ENCODE measurements at regions not wholly inside any gene's neighbourhood (a gene's known extent, or its start where the extent isn't known, plus 50 kb on each side); places are given as distances from the start of the nearest gene placed in this dataset.
"Not testable (repeated sequence)": the region's sequence is repeated elsewhere in the genome, so short reads cannot be mapped to it uniquely, and the experiment has no call there.

DNA sequence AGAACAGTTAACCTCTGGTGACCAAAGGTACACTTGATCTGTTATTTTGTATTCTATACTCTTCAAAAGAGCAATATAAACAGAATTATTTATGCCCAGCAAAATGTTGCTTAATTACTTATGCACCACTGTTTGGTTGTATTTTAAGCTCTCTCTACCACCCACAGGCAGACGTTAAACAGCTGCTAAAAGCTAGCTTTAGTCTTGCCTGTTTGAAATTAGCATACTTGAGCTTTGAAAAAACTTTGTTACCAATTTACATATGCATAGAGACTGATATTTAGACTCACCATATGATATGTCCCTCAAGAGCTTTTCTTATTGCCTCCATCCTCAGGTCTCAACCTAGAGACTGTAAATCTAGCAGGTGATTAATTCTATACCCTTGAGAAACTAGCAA, 426.9 kb downstream of the NR4A2 start:
- DNase-seq (ENCODE audit: low read depth in 2 of 2): no peak

DNA sequence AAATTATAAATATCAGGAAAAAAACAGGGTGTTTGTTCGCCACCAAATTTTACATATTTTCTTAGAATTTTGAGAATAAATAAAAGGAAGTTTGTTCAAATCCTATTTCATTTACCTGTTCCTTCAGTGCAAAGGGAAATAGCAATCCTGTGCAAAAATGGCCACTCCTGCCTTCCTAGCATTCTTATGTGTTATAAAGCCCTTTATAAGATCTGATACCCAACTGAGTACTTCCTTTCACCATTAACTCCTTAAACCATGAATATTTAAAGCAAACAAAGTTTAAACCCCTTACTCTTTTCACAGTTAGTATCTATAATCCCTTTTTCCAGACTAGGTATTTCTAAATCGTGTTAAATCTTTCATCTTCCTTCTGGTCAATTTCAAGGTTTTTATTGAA, 427.8 kb downstream of the NR4A2 start:
- DNase-seq (ENCODE audit: low read depth in 2 of 2): no peak

DNA sequence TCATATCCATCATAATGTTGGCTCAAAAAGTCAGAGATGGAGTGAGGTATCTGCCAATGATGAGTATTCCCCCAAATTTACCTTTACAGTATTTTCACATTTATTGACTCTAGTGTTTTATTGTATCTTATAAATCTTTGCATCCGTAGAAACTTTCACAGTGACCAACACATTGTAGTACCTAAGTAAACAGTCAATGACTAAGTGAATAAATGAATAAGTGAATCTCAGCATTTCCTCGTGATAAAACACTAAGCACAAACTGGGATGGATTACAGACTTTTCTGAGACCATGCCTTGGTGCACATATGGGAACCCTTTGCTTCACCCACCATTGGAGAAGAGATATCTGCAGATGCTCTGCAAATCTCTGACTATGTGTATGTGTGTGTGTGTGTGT, 429.9 kb downstream of the NR4A2 start:
- DNase-seq (ENCODE audit: low read depth in 2 of 2): no peak

DNA sequence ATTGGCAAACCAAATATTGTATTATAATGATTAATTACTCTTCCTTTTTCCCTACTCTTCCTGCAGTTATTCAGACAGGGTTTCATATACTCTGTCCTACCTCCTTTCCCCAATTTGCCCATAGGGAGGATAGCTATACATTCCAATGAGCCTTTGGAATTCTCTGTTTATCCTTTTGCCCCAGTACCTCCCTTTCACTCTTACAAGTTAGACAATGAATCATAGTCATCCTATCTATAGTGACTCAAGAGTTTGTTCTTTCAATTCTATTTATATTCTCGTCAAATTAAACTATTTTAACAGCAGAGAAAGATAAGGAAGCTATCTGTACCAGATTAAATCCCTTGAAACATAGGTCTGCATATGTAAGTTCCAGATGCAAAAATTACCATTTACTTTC, 437.5 kb downstream of the NR4A2 start:
- no peak for DNase-seq (ENCODE audit: low read depth in 2 of 2)

DNA sequence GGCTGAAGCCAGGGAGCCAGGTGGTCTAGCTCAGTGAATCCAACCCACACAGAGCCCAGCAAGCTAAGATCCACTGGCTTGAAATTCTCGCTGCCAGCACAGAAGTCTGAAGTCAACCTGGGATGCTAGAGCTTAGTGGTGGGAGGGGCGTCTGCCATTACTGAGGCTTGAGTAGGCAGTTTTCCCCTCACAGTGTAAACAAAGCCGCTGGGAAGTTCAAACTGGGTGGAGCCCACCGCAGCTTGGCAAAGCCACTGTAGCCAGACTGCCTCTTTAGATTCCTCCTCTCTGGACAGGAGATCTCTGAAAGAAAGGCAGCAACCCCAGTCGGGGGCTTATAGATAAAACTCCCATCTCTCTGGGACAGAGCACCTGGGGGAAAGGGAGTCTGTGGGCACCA, 452.1 kb downstream of the NR4A2 start:
- DNase-seq (ENCODE audit: low read depth in 2 of 2): not testable (repeated sequence)

DNA sequence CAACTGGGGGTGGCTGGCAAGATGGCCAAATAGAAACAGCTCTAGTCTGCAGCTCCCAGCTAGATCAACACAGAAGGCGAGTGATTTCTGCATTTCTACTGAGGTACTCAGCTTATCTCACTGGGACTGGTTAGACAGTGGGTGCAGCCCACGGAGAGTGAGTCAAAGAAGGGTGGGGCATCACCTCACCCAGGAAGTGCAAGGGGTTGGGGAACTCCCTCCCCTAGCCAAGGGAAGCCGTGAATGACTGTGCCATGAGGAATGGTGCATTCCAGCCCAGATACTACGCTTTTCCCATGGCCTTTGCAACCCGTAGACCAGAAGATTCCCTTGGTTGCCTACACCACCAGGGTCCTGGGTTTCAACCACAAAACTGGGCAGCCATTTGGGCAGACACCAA, 452.6 kb downstream of the NR4A2 start:
- DNase-seq (ENCODE audit: low read depth in 2 of 2): not testable (repeated sequence)

DNA sequence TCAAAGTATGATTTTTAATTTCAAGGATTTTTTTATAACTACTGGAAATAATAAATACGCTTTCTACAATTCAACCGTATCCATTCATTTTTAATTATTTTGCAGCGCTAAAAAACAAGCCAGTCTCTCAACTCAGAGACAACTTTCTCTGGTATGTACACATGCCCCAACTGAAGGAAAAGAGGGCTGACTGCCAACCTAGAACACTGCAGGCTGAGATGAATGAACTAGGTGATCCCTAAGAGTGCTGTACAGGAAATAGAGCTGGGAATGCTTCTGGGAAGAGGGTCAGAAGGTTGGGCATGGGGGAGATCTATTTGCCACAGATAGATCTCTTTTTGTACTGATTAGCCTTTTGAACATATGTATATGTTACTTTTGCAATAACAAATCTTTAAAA, 460.1 kb downstream of the NR4A2 start:
- no peak for DNase-seq (ENCODE audit: low read depth in 2 of 2)

DNA sequence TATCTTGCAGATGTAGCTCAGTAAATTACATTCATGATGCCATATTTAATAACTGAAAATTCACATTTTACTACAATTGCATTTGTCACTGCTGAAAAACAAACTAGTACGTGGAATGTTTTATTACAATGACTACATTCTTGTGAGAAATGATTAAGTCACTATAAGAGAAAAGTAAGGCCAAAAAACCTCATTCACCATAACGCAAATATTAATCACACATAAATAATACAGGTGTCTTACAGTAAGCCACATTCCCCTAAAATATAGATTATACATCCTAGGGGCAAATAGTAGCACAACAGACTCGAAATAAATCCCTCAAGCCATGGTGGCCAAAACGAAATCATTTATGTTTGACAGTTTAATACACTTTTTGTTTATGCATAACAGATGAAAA, 460.6 kb downstream of the NR4A2 start:
- no peak for DNase-seq (ENCODE audit: low read depth in 2 of 2)

DNA sequence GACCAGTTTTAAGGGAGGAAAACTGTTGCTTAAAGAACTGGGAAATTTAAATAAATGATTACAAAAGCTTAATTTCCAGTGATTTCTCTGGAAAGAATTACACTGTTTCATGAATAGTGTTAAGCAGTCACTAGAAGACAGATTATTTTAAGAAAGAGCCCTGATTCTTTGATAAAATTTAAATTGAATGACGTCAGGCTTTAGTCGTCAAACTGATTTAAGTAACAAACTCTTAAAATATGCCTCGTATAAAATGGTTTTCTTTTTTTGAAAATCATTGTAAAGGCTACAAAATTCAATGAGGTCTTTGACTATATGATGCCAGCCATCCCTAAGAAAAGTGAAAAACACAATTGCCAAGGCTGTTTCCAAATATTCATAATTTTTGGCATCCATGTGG, 465.0 kb downstream of the NR4A2 start:
- DNase-seq (ENCODE audit: low read depth in 2 of 2): no peak

DNA sequence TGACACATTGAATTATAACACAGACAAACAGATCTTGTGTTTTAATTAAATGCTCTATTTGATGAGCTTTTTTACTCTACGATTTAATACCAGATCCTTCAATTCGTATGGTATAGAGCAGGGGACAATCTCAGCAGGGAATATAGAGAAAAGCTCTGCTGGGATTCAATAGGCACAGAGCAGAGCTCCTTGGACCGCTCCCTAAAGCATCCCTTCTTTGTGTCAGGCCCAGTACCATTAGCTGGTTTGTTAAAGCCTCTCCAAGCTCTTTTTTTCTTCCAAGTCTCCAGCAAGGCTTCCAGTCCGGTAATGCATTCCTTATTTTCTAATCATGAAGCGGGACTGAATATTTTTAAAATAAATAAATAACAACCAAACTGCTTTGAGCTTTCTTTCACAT, 466.0 kb downstream of the NR4A2 start:
- no peak for DNase-seq (ENCODE audit: low read depth in 2 of 2)

DNA sequence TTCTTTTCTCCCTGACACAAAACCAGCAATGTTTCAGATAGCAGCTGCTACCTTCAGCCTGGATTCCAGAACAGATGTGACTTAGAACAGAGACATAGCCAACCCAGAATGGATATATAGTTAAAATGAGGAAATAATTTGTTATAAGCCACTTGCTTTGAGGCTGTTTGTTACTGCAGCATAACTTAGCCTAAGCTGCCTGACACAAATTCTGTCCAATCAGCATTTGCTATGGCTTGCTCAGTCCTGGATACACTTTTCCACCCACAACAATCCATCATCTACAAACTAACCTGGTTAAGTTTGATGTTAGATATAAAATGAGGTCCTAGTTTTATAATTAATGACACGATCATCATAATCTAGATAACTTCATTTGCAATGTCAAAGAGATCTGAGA, 480.4 kb downstream of the NR4A2 start:
- no peak for DNase-seq (ENCODE audit: low read depth in 2 of 2)

DNA sequence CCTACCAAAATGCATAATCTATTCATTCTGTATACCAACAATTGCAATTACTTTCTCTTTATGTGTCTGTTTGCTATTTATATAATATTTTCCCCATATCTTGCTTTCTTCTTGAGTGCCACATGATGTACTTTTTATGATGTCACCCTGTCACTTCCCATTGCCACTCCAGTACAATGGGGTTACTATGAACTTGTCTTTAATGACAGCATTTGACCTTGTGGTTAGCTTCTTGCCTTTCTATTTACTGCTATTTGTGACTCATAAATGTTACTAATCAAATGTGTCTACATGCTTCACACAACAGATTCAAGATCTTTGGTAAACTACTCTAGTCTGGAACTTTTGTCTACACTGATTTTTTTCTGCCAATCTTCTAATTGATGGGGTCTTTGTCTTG, 486.3 kb downstream of the NR4A2 start:
- DNase-seq (ENCODE audit: low read depth in 2 of 2): no peak

DNA sequence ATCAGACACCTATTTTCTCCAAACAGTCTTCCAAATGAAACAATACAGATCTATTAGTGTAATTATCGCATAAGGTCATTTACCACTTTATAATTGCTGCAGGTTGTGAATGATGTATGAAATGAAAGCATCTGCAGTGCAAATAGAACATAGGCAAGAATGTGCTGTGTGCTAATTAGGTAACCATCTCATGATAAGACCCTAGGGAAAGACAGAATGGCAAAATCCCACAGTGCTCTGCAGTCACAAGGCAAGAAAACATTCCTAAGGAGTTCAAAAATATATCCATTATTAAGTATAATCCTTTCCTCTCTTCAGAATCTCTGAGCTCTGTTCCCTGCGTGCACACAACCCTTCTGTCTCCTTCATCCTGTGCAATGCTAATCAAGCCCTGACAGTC, 488.1 kb downstream of the NR4A2 start:
- no peak for DNase-seq (ENCODE audit: low read depth in 2 of 2)

DNA sequence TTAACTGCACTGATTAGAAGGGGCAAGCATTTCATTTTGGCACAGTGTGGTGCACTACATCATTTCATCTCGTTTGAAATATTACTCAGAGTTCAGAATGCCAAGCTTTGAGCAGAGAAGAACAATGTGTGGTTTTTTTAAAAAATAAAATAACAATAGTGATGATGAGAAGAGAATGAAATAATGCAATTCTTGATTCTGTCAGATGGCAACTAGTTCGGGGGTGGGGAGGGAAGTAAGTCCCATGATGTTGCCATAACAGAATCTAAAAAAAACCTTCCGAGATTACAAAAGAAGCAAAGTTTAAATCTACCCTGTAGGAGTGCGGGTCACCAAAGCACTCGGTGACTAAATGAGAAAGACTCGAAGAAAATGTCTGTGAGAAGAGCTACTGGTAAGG, 490.4 kb downstream of the NR4A2 start:
- no peak for DNase-seq (ENCODE audit: low read depth in 2 of 2)

DNA sequence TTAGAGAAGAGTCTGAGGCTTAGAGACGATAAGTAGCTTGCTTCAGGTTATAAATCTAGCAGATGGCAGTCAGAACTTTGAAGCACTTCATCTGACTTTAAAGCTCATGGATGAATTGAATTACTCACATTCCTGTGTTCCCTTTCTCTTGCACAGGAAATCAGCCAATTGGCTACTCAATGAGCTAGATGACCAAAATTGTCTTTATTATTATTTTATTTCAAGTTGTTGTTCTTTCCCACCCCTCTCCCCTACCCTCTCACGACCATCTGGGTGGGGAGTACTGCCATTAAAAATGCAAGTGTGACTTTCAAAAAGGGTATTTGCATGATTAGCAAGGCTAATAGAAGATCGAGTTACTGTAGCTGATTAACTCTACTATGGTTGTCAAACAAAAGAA, 491.1 kb downstream of the NR4A2 start:
- DNase-seq (ENCODE audit: low read depth in 2 of 2): no peak

DNA sequence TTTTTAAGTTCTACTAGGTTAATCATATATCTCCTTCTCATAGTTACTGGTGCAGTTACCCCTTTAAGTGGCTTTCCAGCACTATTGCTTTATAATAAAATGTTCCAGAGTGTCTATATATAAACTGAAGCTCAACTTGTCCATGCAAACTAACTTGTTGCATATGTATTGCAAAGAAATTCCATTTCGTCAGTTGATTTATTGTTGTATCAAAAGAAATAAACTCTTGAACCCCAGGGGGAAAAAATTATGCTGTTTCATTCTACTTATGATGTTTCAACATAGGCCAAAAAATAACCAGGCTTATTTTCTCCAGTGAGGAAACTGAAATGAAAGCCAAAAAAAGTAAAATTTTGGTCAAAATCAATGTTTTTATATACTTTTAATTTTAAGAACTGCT, 491.9 kb downstream of the NR4A2 start:
- DNase-seq (ENCODE audit: low read depth in 2 of 2): no peak

DNA sequence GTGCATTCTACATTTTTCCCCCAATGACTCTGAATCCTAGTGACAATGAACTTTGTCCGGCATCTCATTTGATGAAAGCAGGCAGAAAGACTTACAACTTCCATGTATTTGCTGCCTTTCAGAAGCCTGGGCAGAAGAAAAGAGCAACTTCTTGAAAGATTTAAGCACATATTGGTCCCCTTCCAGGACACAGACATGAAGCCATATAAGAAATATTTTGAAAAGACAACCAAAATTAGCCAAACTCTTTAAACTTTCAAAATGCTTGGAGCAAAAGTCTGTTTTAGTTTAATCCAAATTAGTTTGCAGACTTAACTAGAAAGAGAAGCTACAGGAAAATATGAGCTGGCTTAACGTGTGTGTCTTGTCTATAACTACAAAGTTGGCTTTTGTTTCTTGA, 492.5 kb downstream of the NR4A2 start:
- no peak for DNase-seq (ENCODE audit: low read depth in 2 of 2)

DNA sequence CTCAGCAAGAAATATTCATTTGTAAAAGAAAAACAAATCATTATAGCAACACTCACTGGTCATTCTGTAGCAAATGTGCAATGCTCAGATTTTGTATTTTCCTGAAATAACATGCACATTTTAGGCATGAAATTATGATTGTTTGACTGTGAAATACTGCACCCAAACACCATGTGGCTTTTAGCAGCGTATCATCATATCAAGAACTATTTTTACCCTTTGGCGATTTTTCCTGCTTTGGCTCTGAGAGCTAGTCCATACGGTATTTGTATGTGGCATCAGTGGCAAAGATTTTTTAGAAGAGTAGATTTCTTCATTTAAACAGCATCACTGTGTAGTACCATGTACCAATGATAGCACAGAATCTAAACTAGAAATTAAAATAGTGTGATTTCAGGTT, 493.1 kb downstream of the NR4A2 start:
- no peak for DNase-seq (ENCODE audit: low read depth in 2 of 2)

DNA sequence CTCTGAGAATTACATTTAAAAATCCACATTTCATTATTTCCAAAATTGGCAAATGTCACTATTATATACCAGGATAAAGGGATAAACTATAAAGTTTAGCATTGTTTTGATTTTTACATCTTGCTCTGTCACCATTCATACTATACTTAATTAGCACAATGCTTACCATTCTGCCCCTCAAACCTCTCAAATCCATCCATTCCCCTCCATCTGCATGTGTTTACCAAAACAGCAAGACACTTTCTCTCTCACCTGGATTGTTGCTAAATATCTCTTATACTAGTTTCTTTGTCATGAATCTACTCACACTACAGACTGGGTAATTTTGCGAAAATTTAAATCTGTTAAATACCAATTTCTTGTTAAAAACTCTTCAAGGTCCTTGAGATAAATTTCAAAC, 496.1 kb downstream of the NR4A2 start:
- DNase-seq (ENCODE audit: low read depth in 2 of 2): no peak

DNA sequence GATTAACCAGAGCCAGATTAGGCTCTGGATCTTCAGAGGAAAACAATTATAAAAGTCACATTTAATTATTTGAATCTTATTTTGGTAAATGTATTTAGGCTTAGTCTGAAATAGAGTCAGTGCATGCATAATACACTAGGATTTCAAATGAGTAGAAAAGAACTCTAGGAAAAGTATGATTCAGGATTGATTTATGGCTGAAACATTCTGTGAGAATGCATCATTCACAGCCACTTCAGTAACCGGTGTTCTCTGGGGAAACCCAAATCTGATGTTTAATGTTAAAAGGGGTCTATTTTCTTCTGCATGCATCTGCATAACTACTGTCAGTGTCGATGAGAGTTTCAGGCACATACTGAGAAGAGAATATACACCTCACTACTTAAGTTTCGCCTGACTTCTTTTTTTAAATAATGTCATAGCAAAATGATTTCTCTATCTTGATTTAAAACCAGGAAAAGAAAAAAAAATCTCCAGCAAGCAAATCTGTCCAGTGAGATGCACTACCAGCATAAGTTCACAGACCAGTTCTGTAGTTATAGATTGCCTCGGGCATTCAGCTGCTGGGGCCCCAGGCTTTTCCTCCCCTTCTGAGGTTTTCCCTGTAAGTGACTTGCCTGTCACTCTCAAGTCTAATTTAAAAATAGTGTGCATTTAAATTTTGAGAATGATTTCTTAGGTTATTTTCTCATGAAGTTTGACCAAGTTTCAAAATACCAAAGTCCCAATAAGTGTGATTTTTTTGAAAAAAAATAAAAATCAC, 501.5 kb downstream of the NR4A2 start:
- DNase-seq (ENCODE audit: low read depth in 2 of 2): no peak

DNA sequence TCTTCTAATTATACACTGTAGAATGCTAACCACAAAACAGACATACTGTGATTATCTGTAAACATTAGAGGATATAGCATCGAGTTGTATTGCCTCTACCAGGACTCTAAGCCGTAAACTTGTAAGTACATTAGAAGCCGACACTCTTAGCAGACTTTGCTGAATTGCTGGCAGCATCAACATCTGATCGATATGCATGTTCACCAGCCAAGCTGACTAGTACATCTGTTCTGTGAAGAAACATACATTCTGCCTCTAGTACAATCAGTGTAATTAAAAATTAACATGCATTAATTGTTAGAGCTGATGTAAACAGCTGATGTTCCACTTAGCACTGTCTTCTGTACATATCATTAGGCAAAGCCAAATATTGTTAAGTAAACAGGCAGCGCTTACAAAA, 502.2 kb downstream of the NR4A2 start:
- no peak for DNase-seq (ENCODE audit: low read depth in 2 of 2)

DNA sequence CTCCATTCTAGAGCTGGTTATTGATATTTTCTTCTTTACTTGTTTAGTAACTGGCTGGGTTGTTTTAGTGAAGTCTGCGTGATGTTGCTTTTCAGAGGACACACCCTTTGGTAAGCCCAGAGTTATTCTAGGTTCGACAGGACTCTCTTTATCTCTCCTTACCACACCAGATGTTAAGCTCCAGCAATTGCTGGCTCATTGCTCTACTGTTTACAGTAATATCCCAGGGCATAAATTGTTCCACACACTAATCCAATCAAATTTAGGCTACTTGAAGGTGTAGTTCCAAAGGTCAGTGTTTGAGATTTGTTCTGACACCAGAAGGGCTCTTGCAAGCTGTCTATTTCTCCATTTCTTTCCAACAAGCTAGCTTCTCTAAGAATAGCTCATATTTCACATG, 506.6 kb downstream of the NR4A2 start:
- DNase-seq (ENCODE audit: low read depth in 2 of 2): no peak

DNA sequence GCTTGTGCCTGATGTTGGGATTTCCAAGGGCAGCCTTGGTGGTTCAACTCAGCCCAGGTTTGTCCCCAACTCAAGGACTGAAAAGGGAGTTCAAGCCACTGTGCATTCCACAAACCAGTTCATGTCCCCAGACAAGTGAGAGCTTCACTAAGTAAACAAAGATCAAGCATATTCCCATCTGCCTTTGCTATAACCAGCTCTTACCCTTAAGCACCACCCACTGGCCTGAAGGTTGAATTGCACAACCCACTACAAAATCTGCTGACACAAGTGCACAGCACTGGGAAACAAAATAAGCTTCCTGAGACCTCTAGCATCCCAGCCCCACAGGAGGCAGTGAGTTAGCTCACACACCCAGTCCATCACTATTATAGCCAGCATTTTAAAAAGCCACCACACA, 516.7 kb downstream of the NR4A2 start:
- no peak for DNase-seq (ENCODE audit: low read depth in 2 of 2)

DNA sequence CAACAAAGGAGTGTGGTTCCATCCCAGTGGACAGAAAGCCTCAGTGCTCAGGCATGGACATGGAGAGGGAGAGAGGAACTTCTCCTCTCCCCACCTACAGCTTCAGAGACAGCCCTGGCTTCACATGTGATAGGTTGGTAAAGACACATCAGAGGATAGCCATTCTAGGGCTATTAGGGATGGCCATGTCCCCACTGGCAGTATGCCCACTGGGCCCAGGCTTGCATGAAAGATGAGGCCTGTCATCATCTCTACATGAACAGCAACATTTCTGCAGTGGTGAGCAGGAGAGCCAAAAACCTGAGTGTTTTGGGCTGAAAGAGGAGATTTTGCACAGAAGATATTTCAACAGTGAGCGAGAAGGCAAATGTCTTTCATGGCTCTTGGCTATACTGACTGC, 517.2 kb downstream of the NR4A2 start:
- no peak for DNase-seq (ENCODE audit: low read depth in 2 of 2)

All from dermis microvascular lymphatic vessel endothelial cell (primary cell).